Adrenal gland (tissue), 5 donors: ENCODE measurements at regions not wholly inside any gene's neighbourhood (a gene's known extent, or its start where the extent isn't known, plus 50 kb on each side); places are given as distances from the start of the nearest gene placed in this dataset.

Experiments used
- CTCF ChIP-seq, 6 experiments: fragments of 450-650 bp in 4 of 6; fragments of 200-600 bp in 2 of 6; sonication (generic) in 1 of 6; IDR thresholded peaks; 1 replicate in 5 of 6; 2 replicates in 1 of 6; pipeline versions ENCODE4 v1.5.1 to v1.8.0; 2016 to 2021; ENCODE audit warnings: antibody characterized with exemption in 6 of 6, mild to moderate bottlenecking in 2 of 6, moderate library complexity in 1 of 6
- POLR2A ChIP-seq, 2 donors: fragments of 450-650 bp; IDR thresholded peaks; one replicate each; pipeline ENCODE4 v1.6.1; 2017; ENCODE audit warnings: antibody characterized with exemption in 2 of 2, mild to moderate bottlenecking in 2 of 2, moderate library complexity in 1 of 2
- donor health status: DM: no; HTN: no; CAD: no.

GRCh38 chr14:26773906-26774593 lies 176.2 kb upstream of the NOVA1 start:
- no peak for TF ChIP-seq CTCF (IDR thresholded peaks at IDR 0.05)
- TF ChIP-seq POLR2A (IDR thresholded peaks at IDR 0.05): no peak
